HCT116 (cell line): ENCODE measurements at regions not wholly inside any gene's neighbourhood (a gene's known extent, or its start where the extent isn't known, plus 50 kb on each side); places are given as distances from the start of the nearest gene placed in this dataset.

Source experiments
- EZH2 ChIP-seq: fragments of 200-600 bp; sonication (generic); IDR thresholded peaks from 2 replicates; pipeline ENCODE4 v1.6.1; 2017; ENCODE audit warnings: antibody characterized with exemption, mixed run types
- EZH2phosphoT487 ChIP-seq: fragments of 200-600 bp; IDR thresholded peaks from 2 replicates; pipeline ENCODE4 v1.6.1; 2018; ENCODE audit warnings: antibody characterized with exemption, borderline replicate concordance
- POLR2A ChIP-seq: IDR thresholded peaks from 2 replicates; pipeline ENCODE4 v1.7.0; 2011; ENCODE audit warnings: borderline replicate concordance; ENCODE audit not compliant: insufficient read depth, insufficient read length; ENCODE audit errors: extremely low read depth
- ZNF274 ChIP-seq: fragments of 200-500 bp; sonication (Bioruptor generic); IDR thresholded peaks from 2 replicates; pipeline ENCODE4 v1.6.1; 2014; ENCODE audit warnings: mild to moderate bottlenecking, low read depth, low read length, inconsistent platforms
- TF ChIP-seq, protein P1 (sequence below), 3 experiments: fragments of 200-600 bp in 1 of 3; sonication (generic) in 1 of 3; IDR thresholded peaks in 2 of 3; conservative IDR thresholded peaks in 1 of 3; 2 replicates each; pipeline ENCODE4 v1.5.1; 2012 to 2017; ENCODE audit warnings: low read depth in 2 of 3, low read length in 2 of 3, antibody characterized with exemption in 1 of 3, borderline replicate concordance in 1 of 3, control low read depth in 1 of 3, mild to moderate bottlenecking in 1 of 3, mixed read lengths in 1 of 3, mixed run types in 1 of 3, moderate library complexity in 1 of 3; ENCODE audit not compliant: insufficient read depth in 1 of 3
- TF ChIP-seq, protein P2 (sequence below): IDR thresholded peaks from 2 replicates; pipeline ENCODE4 v1.6.1; 2012

DNA sequence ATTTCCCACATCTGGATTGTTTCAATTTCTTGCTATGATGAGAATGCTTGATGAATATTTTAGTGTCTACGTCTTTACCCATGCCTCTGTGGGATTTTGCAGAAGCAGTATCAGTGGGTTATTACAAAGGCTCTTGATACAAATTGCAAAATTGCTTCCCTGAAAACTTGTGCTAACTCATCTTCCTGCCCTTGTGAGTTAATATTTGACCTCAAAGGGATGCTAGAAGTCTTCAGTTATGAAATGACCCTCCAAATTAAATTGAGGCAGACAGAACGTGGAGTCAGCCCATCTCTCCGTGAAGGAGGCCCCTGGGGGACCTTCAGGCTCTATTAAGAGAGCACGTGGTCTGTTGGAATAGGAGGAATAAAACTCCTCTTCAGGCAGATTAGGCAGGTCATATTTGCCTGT lies 239.2 kb upstream of the HS6ST1 start:
- TF ChIP-seq, protein P1, sequence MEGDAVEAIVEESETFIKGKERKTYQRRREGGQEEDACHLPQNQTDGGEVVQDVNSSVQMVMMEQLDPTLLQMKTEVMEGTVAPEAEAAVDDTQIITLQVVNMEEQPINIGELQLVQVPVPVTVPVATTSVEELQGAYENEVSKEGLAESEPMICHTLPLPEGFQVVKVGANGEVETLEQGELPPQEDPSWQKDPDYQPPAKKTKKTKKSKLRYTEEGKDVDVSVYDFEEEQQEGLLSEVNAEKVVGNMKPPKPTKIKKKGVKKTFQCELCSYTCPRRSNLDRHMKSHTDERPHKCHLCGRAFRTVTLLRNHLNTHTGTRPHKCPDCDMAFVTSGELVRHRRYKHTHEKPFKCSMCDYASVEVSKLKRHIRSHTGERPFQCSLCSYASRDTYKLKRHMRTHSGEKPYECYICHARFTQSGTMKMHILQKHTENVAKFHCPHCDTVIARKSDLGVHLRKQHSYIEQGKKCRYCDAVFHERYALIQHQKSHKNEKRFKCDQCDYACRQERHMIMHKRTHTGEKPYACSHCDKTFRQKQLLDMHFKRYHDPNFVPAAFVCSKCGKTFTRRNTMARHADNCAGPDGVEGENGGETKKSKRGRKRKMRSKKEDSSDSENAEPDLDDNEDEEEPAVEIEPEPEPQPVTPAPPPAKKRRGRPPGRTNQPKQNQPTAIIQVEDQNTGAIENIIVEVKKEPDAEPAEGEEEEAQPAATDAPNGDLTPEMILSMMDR (IDR thresholded peaks at IDR 0.05 in 2 of 3, conservative IDR thresholded peaks at IDR 0.05 in 1 of 3; ENCODE audit: borderline replicate concordance in 1 of 3, insufficient read depth in 1 of 3, low read depth in 2 of 3, low read length in 2 of 3) = no peak
- no peak for TF ChIP-seq POLR2A
- no peak for TF ChIP-seq ZNF274
- TF ChIP-seq, protein P2, sequence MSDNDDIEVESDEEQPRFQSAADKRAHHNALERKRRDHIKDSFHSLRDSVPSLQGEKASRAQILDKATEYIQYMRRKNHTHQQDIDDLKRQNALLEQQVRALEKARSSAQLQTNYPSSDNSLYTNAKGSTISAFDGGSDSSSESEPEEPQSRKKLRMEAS = no peak
- TF ChIP-seq EZH2 = no peak
- no peak for TF ChIP-seq EZH2phosphoT487
